ENCODE measurements at regions not wholly inside any gene's neighbourhood (a gene's known extent, or its start where the extent isn't known, plus 50 kb on each side); places are given as distances from the start of the nearest gene placed in this dataset.
"Not testable (repeated sequence)": the region's sequence is repeated elsewhere in the genome, so short reads cannot be mapped to it uniquely, and the experiment has no call there.

DNA sequence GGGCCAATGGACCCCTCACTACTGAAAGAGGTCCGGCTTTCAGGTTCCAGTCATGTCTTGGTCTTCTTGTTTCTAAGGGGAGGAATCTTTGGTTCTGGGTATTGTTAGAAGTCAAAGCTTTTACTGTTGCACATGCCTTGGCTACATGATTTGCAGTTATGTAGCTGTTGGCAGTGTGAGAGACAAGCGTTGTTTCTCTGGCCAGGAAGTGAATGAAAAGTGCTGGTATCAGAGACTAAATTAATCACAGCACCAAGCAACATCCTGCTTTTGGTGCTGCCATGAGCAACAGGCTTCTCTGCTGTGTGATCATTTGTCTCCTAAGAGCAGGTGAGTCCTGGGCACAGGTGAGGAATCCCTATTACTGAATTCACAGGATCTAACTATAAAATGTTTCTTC lies 100.1 kb upstream of the PRSS3 start:
- DNase-seq (ENCODE audit: low spot score), result no peak

DNA sequence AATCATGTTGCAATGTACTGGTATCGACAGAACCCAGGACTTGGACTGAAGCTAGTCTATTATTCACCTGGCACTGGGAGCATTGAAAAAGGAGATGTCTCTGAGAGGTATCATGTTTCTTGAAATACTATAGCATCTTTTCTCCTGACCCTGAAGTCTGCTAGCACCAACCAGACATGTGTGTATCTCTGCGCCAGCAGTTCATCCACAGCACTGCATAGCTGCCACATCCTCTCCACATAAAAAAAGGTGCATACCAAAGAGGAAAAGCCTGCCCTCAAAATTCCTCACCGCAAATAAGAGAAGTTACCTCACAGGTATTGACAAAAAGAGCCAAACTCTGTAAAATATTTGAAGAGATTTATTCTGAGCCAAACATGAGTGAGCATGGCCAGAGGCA lies 99.5 kb upstream of the PRSS3 start:
- DNase-seq (ENCODE audit: low spot score), result no peak

DNA sequence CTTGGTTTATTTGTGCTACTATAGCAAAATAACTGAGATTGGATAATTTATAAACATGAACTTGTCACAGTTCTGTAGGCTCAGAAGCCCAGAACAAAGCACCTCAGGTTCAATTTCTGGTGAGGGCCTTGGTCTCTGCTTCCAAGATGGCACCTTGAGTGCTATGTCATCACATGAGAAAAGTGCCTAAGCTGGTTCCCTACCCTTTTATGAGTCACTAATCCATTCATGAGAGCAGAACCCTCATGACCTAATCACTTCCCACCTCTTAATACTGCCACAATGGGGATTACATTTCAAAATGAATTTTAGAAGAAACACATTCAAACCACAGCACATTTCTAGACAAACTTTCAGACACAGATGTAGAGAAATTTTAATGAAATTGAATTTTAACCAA lies 98.2 kb upstream of the PRSS3 start:
- DNase-seq (ENCODE audit: low spot score), result no peak

DNA sequence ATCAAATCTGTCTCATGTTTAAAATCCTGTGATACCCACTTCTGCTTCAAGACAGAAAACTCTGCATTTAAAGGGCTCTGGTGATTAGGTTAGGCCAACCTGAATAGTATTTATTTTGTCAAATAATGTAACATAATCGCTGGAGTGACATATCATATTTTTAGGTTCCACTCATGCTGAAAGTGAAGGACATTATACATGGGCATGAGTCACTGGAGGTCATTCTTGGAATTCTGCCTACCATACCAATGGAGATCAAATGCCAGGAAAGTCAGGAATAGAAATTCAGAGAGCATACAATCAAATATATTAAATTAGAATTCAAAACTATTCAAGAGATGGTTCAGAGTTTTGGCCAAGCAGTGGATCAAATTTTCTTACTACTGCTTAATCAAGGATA lies 97.1 kb upstream of the PRSS3 start:
- no peak for DNase-seq (ENCODE audit: low spot score)

DNA sequence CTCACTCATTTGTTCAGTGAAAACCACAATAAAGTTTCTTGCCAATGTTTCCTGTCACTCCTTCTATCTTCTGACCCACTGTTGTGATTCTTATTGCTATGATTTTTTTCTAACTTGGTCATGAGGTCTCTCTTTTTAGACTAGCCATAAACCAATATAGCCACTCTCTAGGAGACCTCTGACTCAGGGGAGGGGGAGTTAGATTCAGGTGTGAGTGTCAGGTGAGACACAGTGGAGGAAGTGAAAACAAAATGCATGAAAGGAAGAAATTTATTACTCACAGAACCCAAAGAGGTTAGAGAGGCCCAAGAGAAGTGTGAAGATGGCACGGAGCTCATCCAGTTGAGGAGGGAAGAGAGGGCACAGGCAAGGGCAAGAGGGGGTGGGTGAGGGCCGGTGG lies 94.4 kb upstream of the PRSS3 start:
- not testable (repeated sequence) for DNase-seq (ENCODE audit: low spot score)

DNA sequence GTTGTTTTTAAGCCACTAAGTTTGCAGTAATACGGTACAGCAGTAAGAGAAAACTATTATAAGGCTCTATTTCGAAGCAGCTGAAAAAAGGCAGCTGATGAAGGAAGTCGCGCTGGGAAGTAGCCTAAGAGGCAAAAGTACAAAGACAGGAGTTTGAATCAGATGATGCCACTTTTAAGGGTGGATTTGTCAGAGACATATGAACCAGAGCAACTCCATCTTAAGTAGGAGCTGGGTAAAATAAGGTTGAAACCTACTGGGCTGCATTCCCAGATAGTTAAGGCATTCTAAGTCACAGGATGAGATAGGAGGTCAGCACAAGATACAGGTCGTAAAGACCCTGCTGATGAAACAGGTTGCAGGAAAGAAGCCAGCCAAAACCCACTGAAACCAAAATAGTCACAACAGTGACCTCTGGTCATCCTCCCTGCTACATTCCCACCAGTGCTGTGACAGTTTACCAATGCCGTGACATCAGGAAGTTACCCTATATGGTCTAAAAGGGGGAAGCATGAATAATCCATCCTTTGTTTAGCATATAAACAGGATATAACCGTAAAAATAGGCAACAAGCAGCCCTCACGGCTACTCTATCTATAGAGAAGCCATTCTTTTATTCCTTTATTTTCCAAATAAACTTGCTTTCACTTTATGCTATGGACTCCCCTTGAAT lies 91.8 kb upstream of the PRSS3 start:
- DNase-seq (ENCODE audit: low spot score), result no peak

DNA sequence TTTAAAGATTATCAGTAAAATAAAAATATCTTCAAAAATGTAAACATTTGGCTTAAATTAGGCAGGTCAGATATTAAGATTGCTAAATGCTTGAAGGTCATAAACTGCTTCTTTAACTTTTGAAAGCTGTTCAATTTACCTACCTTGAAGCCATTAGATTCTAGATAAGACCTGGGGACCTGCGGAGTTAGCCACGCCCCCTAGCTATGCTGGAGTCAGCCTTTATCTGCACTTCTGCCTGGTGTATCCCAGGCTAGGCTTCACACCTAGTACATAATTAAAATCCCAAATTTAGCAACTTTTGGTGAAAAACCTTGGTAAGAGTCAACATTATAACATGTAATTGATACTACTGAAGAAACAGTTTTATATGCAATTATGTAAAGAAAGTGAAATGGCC lies 89.9 kb upstream of the PRSS3 start:
- not testable (repeated sequence) for DNase-seq (ENCODE audit: low spot score)

DNA sequence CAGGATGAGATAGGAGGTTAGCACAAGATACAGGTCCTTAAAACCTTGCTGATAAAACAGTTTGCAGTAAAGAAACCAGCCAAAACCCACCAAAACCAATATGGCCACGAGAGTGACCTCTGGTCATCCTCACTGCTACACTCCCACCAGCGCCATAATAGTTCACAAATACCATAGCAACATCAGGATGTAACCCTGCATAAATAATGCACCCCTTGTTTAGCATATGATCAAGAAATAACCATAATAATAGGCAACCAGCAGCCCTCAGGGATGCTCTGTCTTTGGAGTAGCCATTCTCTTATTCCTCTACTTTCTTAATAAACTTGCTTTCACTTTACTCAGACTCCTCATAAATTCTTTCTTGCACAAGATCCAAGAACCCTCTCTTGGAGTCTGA lies 86.9 kb upstream of the PRSS3 start:
- DNase-seq (ENCODE audit: low spot score), result no peak

DNA sequence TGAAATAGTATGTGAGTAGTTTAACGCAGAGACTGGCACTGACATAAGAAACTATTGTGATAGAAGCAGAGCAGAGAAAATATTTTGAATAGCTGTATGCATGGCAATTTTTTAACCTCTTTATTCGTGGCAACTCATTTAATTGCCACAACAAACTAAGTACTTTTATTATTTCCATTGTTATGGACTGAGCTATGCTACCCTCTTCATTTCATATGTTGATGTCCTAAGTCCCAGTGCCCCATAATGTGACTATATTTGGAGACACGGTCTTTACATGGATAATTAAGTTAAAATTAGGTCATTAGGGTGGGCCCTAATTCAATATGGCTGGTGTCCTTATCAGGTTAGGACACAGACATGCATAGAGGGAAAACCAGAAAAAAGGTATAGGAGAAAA lies 86.1 kb upstream of the PRSS3 start:
- no peak for DNase-seq (ENCODE audit: low spot score)

DNA sequence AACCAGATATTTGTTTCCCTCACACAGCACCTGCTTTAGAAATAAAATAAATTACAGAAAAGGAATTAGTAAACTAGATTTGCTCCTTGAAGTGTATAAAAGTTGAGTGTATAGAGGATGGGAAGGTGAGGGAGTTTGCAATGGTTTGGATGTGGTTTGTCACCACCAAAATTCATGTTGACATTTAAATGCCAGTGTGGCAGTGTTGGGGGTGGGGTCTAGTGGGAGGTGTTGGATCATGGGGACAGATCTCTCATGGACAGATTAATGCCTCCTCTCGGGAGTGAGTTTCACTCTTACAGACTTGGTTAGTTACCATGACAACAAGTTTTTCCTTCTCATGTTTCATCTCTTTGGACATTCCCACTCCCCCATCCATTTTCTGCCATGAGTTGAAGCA lies 83.9 kb upstream of the PRSS3 start:
- DNase-seq (ENCODE audit: low spot score), result not testable (repeated sequence)

DNA sequence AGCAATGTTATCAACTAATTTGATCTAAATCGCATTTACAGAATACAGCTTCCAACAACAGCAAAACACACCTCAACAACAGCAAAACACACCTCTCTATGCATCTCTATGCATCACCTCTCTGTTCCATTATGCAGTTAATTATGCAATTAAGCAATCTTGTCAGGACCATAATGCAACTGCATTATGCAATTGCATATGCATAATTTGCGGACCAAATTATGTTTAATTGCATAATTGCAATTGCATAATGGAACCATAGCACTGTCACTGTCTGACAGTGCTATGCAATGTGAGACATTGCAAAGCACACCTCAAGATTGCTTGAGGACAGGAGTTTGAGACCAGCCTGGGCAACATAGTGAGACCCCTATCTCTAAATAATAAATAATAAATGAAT lies 80.4 kb upstream of the PRSS3 start:
- no peak for DNase-seq (ENCODE audit: low spot score)

DNA sequence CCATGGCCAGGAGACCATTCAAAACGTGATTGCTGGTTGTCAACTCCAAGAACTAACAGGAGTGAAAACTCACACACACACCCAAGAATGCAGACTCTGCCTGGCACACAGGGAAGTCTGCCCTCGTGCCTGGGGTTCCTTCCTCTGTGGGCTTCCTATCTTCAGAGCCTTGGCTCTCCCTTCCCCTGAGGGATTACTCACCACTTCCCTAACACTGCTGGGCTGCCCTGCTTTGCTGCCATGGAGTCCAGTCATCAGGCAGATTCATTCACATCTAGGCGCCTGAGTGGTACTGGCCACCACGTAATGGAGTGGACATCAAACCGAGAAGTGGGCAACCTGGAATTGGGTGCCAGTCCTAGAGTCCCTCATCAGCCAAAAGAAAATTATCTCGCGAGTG lies 76.4 kb upstream of the PRSS3 start:
- no peak for DNase-seq (ENCODE audit: low spot score)

DNA sequence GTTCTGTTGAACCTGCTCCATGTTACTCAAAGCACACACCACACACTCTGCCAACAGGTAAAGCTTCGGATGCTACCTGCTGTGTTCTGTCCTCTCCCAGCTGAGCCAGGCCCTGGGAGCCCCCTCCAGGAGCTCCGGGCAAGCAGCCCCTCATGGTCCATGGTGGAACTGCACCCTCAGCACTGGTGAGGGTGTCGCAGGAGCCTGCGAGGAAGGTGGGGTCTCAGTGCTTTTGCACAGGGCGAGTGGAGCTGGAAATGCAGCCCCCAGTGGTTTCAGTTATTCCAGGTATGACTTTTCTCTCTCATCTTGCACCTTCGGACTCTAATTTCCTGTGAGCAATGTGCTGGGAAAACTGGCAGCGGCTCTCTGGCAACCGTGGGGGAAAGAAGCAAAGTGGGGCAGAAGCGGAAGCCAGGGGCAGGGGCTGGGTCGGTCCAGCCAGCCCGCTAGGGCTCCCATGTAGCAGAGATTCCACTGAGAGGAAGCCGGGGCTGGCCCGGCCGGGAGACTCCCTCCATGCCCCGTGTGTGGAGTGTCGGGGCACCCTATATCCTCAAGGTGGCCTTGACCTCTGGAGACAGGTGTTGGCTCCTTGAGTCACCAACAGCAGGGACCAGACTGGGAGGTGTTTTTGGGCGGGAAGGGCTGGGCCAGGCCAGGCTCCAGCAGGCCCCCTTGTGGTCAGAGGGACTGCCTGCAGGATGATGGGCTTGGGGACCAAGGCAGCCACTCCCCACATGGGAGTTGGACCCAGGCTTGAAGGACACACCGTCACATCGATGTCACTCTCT lies 75.6 kb upstream of the PRSS3 start:
- DNase-seq (ENCODE audit: low spot score), result peak; percentile 18

DNA sequence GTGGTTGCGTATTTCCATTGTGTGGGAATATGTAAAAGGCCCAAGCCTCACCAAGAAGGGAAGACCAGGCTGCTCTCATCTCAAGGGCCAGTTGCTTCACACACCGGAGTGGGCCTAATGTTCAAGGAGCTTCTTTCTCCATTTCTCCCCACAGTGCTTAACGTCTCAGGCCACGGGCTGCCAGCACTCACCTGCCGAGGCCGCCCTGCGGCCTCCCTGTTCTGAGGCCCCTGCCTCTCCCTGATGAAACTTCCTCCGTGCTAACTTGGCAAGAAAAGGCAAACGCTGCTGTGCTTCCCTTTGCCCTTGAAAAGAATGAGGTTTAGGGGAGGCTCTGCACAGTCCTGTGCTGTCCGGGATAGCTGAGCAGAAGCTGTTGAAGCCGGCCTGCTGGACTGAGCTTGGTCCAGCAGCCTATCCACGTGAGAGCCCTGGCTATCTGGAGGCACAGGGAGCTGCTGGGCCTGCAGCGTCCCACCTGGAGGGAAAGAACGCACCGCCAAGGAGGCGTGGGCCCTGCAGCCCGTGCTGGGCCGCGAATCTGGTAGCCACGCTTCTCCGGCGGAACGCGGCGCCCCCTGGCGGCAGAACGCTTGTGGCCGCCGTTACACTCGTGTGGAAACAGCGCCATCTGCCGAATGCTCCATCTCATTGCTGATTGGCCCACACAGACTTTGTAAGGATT lies 73.5 kb upstream of the PRSS3 start:
- DNase-seq (ENCODE audit: low spot score), result peak; percentile 81

DNA sequence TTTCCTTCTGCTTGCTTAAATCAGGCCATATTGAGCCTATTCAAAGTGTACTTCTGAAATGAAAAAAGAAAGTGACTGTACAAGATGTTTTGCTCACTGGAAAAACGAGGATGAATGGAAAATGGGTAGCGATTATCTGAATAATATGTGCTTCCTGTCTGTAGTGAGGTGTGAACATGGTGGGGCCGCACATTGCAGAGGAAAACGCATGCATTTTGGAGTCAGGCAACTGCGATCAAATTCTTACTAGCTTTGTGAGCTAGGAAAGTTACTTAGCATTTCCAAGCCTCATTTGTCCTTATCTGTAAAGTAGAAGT lies 73.0 kb upstream of the PRSS3 start:
- no peak for DNase-seq (ENCODE audit: low spot score)

DNA sequence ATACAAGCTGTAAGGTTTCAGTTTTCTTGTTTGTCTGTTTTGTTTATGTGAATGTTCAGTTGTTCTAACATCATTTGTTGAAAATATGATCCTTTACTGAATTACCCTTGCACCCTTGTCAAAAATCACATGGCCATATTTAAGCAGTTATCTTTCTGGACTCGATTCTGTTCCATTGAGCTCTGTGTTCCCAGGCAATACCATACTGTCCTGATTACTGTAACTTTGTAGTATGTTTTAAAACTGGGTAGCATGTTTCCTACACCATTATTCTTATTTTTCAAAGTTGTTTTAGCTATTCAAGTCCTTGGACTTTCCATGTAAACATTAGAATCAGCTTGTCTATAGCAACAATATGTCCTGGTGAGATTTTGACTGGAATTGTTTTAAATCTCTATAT lies 66.7 kb upstream of the PRSS3 start:
- no peak for DNase-seq (ENCODE audit: low spot score)

DNA sequence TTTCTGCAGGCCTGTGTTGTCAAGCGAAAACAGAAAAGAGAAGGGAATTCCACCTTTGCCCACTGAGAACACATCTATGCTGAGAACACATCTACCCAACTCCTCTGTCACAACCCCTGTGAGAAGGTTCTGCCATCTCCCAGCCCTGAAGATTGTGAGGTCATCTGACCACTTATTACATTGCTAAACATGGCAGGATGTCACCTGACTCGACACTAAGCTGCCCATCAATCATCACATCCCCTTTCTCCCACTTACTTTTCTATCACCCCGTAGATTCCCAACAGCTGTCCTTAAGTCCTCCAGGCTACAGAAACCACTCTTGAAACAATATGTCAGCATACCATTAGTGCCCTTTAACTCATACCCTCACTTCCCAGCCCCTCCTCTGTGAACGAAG lies 64.2 kb upstream of the PRSS3 start:
- DNase-seq (ENCODE audit: low spot score), result no peak

DNA sequence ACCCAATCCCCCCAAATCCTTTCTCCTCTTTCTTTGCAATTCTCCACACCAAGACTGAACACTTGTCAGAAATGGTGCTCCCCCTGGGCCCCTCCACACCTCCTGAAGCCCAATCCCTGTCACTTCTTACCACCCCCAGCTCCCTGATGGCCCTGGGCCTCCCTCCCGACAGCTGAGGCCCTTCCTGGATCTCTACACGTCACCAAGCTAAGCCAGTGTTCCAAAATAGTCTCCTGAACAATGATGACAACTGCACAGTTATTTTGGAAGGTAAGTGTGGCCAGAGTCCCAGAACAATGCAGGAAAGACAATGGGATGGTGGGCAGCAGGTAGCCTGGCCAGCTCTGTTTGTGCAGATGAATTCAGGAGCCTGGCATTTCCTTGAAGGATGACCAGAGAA lies 63.7 kb upstream of the PRSS3 start:
- no peak for DNase-seq (ENCODE audit: low spot score)

DNA sequence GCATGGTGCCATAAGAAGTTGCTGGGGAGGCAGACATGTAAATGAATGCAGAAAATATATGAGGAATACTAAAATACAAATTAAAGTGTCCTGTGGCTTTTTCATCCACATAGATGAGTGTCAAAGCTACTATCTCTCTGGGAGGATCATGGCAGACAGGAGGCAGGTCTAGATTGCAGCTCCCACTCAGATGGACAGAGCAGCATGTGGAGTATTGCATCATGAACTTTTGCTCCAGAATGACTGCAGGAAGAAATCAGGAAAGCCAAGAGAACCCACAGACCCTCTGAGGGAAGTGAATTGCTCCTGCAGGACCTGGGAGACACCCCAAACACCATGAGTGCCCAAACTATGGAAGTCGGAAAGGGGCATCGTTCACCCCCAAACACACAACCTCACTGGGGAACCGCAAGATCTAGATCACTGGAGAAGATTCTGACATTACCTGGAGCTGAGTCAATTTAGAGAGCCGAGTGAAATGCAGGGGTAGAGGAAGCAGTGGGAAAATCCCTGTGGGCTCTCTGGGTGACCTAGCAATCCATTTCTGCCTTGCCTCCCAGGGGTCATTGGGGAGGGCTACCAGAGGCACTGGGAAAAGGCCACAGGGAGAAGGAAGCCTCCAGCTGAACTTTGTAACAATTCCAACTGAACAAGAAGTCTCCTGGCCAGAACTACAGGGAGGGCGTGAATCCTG lies 61.0 kb upstream of the PRSS3 start:
- DNase-seq (ENCODE audit: low spot score), result not testable (repeated sequence)

DNA sequence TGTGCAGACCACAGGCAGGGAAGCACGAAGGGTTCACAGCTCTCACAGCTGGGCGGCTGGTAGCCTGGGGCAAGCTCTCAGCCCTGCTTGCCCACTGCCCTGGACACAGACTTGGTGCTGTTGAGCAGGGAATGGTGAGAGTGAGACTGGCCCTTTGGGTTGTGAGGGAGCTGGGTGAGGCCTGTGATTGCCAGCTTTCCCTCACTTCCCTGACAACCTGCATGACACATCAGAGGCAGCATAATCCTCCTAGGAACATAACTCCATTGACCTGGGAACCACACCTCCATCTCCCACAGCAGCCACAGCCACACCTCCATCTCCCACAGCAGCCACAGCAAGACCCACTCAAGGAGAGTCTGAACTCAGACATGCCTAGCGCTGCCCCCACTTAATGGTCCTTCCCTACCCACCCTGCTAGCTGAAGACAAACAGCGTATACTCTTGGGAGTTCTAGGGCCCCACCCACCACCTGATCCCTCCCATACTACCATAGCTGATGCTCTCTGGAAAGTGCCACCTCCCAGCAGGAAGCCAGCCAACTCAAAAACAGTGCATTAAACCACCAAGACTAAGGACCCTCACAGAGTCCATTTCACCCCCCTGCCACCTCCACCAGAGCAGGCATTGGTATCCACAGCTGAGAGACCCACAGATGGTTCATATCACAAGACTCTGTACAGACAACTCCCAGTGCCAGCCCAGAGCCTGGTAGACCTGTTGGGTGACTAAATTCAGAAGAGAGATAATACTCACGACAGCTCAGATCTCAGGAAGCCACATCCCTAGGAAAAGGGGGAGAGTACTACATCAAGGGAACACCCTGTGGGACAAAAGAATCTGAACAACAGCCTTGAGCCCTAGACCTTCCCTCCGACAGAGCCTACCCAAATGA lies 60.2 kb upstream of the PRSS3 start:
- DNase-seq (ENCODE audit: low spot score), result not testable (repeated sequence)

DNA sequence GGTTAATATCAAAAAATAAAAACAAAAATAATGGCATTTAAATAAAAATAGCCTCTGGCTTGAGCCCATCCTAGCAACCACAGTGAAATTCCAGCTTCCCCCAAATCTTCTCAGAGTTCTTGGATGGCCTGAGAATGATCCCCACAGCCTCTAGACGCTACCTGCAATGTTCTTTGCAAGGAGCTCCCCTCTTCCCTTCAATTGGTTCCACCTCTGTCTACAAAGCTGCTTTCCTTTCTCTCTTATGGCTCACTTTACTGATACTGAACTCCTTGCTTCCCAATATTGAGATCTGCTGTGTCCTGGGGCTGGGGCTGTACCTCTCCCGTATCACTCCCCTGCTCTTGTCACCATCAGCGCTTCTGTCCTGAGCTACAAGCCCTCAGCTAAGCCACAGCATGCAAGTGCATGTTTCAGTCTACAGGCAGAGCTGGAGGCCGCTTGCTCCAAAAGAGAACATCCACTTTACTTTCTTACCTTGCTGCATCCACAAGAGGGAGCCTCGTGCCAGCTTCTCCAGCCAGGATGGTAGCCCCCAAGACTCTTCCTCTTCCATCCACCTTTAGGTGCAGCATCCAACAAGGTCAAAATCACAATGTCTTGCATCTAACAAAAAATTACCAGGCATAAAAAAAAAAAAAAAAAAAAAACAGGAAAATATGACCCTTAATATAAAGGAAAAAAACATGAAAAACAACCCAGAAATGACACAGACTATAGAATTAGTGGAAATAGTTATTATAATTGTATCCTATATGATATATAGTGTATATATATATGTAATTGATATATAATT lies 57.4 kb upstream of the PRSS3 start:
- DNase-seq (ENCODE audit: low spot score), result no peak

Data from CD4-positive, alpha-beta T cell treated with Interleukin-15 for 4 hours (primary cell).